ENCODE measurements at regions not wholly inside any gene's neighbourhood (a gene's known extent, or its start where the extent isn't known, plus 50 kb on each side); places are given as distances from the start of the nearest gene placed in this dataset.
"Not testable (repeated sequence)": the region's sequence is repeated elsewhere in the genome, so short reads cannot be mapped to it uniquely, and the experiment has no call there.

- no peak for DNase-seq
Measured at GRCh38 chr6:168875811-168876576, 377.7 kb downstream of the THBS2 start.

DNA sequence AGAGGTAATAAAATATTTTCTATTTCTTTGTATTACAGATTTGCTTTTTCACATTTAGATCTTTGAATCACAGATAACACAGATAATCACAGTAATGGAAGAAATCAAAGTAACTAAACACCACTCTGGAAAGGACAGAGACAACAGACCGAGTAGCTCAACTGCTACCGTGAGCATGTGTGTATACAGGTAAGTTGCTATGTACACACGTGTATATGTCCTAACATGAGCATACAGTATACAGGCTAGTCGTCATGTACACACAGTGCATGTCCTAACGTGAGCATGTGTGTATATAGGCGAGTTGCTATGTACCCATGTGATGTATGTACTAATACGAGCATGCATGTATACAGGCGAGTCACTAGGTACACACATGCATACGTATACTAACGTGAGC is 379.0 kb downstream of the THBS2 start:
- no peak for DNase-seq

DNA sequence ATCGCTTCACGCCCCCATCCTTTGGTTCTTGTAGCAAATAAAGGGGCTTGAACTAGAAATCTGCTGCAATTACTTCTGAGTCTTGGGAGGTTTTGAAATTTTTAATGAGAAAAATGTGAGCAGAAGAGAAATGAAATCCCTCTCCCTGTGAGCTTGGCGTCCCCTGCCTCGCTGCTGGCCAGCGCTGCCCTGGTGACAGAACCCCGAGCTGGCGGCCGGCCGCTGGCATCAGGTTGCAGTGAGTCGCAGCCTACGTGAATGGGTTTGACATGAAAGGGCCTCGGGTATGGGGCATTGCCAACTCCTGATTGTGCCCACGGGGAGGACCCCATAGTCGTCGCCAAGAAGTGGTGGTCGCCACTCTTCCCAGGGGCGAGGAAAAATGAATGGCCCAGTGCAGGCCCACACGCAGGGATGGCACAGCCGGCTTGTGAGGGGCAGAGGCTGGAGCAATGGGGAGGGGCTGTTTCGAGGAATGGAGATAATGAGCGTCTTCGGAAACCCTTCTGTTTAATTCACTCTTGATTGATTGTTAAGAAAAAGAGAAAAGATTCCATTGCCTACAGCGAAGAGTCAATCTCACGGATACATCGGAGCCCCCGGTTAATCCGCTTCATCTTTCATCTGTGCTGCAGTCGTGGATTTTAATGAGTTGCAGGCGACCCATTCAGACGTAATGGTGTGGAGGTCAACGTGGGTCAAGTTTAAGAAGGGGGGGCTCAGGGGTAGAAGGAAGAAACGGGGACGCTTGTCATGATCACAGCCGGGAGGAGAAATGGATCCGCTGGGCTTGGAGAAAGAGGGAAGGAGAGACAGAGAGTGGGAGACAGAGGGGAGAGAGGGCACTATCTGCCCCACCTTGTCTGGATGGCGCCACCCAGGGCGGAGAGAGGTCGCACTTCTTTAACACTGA is 380.1 kb downstream of the THBS2 start:
- DNase-seq, result no peak

- DNase-seq, result no peak
Measured at GRCh38 chr6:168871642-168872315, 381.9 kb downstream of the THBS2 start.

GRCh38 chr6:168870982-168871381 is 382.7 kb downstream of the THBS2 start:
- DNase-seq, result no peak

DNA sequence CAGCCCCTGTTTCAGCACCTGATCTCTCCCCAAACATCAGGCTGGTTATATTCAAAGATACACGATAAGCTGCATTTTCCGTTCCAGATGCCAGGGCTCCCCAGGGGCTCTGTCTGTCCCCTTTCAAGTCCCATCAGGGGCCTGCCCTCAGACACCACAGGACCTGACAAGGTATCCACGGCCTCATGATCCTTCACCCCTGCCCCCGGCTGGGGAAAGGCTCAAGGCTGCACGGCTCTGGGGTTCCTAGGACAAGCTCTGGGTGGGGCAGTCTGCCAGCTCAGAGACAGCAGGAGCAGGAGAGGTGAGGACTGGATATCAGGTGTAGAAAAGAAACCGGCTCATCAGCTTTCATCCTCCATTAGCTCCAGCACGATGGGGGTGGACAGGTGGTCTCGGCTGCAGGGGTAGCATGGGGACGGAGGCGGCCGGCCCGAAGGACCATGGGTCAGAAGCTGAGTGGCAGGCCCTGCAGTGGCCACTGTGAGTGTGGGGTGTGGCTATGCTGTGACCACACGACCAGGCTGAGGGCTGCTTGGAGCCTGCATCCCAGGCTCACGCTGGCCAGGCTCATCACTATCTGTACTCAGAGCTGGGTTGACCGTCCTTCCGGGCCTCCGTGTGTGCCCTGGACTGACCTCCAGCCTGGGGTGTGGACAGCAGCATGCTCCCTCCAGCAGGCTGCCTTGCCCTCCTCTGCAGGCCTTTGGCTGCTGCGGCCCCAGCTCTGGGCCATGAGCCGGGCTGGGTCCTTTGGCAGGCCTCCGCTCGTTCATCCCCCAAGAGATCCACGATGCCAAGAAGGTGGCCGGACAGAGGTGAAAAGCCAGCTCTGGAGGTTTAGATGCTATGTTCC is 386.2 kb downstream of the THBS2 start:
- DNase-seq, result no peak

DNA sequence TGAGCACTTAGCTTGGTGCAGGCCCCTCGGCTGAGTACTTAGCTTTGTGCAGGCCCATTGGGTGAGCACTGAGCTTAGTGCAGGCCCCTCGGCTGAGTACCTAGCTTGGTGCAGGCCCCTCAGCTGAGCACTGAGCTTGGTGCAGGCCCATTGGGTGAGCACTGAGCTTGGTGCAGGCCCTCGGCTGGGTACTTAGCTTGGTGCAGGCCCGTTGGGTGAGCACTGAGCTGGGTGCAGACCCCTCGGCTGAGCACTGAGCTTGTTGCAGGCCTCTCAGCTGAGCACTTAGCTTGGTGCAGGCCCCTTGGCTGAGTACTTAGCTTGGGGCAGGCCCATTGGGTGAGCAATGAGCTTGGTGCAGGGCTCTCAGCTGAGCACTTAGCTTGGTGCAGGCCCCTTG is 387.1 kb downstream of the THBS2 start:
- no peak for DNase-seq

- no peak for DNase-seq
Measured at GRCh38 chr6:168865522-168865921, 388.1 kb downstream of the THBS2 start.

- DNase-seq, result no peak
Measured at GRCh38 chr6:168864541-168865460, 388.8 kb downstream of the THBS2 start.

GRCh38 chr6:168863467-168863866 is 390.2 kb downstream of the THBS2 start:
- DNase-seq, result no peak

DNA sequence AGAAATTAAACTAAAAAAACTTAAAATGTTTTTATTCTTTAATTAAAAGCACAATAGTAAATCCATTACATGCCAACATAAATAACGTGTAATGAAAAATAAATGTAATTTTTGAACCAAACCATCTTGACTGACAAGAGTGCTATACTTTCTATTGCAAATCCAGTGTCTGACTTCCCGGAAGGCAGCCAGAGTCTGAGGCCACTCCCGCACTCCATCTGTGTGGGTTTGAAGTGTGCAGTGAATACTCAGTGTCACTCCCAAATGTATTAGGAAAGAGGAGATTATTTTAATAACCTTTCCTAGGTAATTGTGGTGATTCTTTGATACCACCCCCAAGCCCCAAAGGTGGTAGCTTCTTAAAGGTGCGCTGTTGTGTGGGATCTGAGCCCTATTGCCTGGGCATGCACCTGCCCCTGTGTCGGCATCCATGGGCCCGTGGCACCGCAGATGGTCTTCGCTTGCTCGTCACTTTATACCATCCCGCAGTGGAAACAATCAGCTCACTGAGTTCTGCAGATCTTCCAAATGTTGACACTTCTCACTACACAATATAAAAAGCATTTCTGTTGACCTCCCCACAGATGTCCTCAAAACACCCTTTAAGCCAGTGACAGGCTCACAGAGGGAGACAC is 391.2 kb downstream of the THBS2 start:
- no peak for DNase-seq

DNA sequence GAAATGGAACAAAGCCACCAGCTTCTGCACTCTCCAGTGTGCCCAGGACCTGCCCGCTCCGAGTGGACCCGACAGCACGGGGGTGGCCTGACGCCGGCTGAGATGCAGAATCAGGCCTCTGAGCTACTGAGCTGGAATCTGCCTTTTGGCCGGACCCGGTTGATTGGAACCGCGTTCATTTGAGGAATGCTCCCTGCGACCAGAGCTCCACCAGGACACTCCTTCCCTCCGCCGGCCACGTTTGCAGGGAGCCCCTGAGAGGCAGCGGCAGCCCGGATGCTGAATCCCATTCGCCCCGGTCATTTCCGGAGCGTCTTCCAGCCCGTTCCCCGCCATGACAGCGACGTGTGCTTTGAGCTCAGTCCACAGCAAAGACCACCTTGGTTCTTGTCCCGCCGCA is 392.7 kb downstream of the THBS2 start:
- no peak for DNase-seq

DNA sequence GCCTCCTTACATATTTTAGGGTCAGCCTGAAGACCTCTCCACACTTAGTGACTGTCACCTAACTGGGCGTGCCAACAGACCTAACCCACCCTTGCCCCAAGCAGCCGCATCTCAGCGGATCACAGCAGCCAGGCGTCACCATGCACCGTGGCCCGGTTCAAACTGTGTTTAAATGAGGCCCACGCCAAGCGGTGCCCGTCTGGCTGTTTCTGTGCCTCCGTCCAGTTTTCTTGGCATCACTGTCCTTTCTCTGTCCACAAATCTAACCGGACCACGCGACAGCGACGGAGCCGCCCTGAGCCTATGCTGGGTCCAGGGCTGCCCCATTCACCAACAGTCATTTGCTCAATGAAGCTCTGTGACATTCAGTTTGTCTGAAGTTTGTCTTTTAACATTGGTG is 393.3 kb downstream of the THBS2 start:
- DNase-seq, result no peak

GRCh38 chr6:168858926-168859325 is 394.7 kb downstream of the THBS2 start:
- no peak for DNase-seq

GRCh38 chr6:168856914-168857313 is 396.7 kb downstream of the THBS2 start:
- no peak for DNase-seq

DNA sequence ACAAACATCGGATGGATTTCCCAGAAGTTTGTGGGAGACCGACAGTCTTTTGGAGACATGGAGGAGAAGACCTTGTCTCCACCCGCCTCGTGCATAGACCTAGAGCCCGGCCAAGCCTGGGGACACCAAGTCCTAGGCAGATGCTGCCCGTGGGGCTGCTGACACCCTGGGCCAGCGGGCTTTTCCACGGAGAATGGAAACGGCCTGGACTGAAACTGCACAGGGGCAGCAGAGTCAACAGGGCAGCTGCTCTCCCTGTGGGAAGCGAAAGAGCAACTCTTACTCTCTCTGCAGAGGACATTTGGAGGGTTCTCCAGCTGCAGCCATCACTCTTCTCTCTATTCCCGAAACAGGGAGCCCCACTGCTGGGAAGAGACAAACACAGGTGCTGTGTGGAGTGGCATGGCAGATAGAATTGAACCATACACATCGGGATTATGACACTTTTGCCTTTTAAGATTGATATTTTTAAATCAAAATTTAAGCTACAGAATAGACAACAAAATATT is 401.2 kb downstream of the THBS2 start:
- DNase-seq, result no peak

GRCh38 chr6:168851460-168852375 is 401.9 kb downstream of the THBS2 start:
- no peak for DNase-seq

- not testable (repeated sequence) for DNase-seq
Measured at GRCh38 chr6:168850027-168850736, 403.5 kb downstream of the THBS2 start.

Data from right kidney (tissue), 1 donor.